Uterus (tissue), 3 donors: ENCODE measurements at regions not wholly inside any gene's neighbourhood (a gene's known extent, or its start where the extent isn't known, plus 50 kb on each side); places are given as distances from the start of the nearest gene placed in this dataset.
A peak's percentile ranks its signal among the peaks of the same experiment; 100 is the strongest.

ENCODE experiments used
- DNase-seq, 2 donors: peaks; one replicate each; pipeline ENCODE4 v3.0.0-alpha.2; 2019 to 2020
- H3K27ac ChIP-seq, 2 donors: fragments of 200-600 bp; sonication (generic); 1 replicate in 1 of 2; 2 replicates in 1 of 2; pipeline ENCODE4 v1.5.1; 2016 to 2018
- H3K27me3 ChIP-seq, 2 donors: fragments of 200-600 bp; sonication (generic); one replicate each; pipeline ENCODE4 v1.5.1; 2018 to 2019; ENCODE audit warnings: control low read depth in 1 of 2
- H3K36me3 ChIP-seq, 2 donors: fragments of 200-600 bp; sonication (generic); one replicate each; pipeline ENCODE4 v1.5.1; 2019; ENCODE audit warnings: control low read depth in 1 of 2
- H3K4me1 ChIP-seq, 2 donors: fragments of 200-600 bp; sonication (generic); one replicate each; pipeline ENCODE4 v1.5.1; 2018 to 2019; ENCODE audit warnings: control low read depth in 1 of 2
- H3K4me3 ChIP-seq, 2 donors: fragments of 200-600 bp; sonication (generic); 1 replicate in 1 of 2; 2 replicates in 1 of 2; pipeline ENCODE4 v1.5.1; 2018 to 2019; ENCODE audit warnings: mild to moderate bottlenecking in 1 of 2
- H3K9me3 ChIP-seq, 2 donors: fragments of 200-600 bp; sonication (generic); one replicate each; pipeline ENCODE4 v1.5.1; 2019; ENCODE audit warnings: control low read depth in 1 of 2
- CTCF ChIP-seq, 4 experiments: fragments of 200-600 bp in 2 of 4; fragments of 450-650 bp in 2 of 4; sonication (generic) in 2 of 4; IDR thresholded peaks; one replicate each; pipeline ENCODE4 v1.5.1; 2016 to 2019; ENCODE audit warnings: antibody characterized with exemption in 4 of 4, mild to moderate bottlenecking in 2 of 4, moderate library complexity in 1 of 4
- POLR2A ChIP-seq, 2 donors: fragments of 450-650 bp; IDR thresholded peaks; one replicate each; pipeline ENCODE4 v1.6.1; 2016; ENCODE audit warnings: antibody characterized with exemption in 2 of 2, mild to moderate bottlenecking in 1 of 2, moderate library complexity in 1 of 2
- intact Hi-C: fragments of 100-400 bp; cut with DNase I; formaldehyde crosslinking; loops from one replicate; pipeline ENCODE4 v1.15.1; 2023; ENCODE audit warnings: low total_unique reads
- donor health status: DM: yes; HTN: yes; CAD: no.

- Histone ChIP-seq H3K27me3 (no peaks in the 10 kb centered on the region), H3K4me1 (no peaks in the 10 kb centered on the region), H3K27ac (no peak overlapping the region), H3K4me3 (no peak overlapping the region), H3K9me3 (no peaks in the 10 kb centered on the region), H3K36me3 (no peaks in the 10 kb centered on the region)
- TF ChIP-seq POLR2A (IDR thresholded peaks at IDR 0.05) (no peak), CTCF (IDR thresholded peaks at IDR 0.05) (no peak)
- intact Hi-C loops, result no loop called here
- DNase-seq, result peak in 1 of 2 donors; percentile 5
Measured at GRCh38 chr5:176733406-176734262, 76.7 kb upstream of the UNC5A start.

- no peaks in the 10 kb centered on the region for H3K4me1 ChIP-seq
- no peaks in the 10 kb centered on the region for H3K27me3 ChIP-seq
- no peak overlapping the region for H3K27ac ChIP-seq
- peak; percentile 5 to 7 for DNase-seq
- no peaks in the 10 kb centered on the region for H3K9me3 ChIP-seq
- no peaks in the 10 kb centered on the region for H3K36me3 ChIP-seq
- intact Hi-C loops, result no loop called here
- H3K4me3 ChIP-seq, result no peak overlapping the region
- TF ChIP-seq POLR2A (IDR thresholded peaks at IDR 0.05) (no peak), CTCF (IDR thresholded peaks at IDR 0.05) (no peak)
Measured at GRCh38 chr5:176734756-176735342, 75.5 kb upstream of the UNC5A start.

GRCh38 chr5:176735383-176736265, 74.7 kb upstream of the UNC5A start:
- DNase-seq, result peak; percentile 5 to 9

GRCh38 chr5:176736301-176736930, 73.9 kb upstream of the UNC5A start:
- Histone ChIP-seq H3K27ac (no peak overlapping the region), H3K36me3 (no peaks in the 10 kb centered on the region), H3K4me3 (no peak overlapping the region), H3K27me3 (no peaks in the 10 kb centered on the region), H3K4me1 (no peaks in the 10 kb centered on the region), H3K9me3 (no peaks in the 10 kb centered on the region)
- peak; percentile 3 for DNase-seq
- TF ChIP-seq POLR2A (IDR thresholded peaks at IDR 0.05) (no peak), CTCF (IDR thresholded peaks at IDR 0.05) (no peak)
- intact Hi-C loops, result no loop called here

More at GRCh38 chr5:176735383-176736265, 74.7 kb upstream of the UNC5A start:
- TF ChIP-seq CTCF (IDR thresholded peaks at IDR 0.05) (no peak), POLR2A (IDR thresholded peaks at IDR 0.05) (no peak)
- intact Hi-C loops, result no loop called here
- Histone ChIP-seq H3K27ac (no peak overlapping the region), H3K4me3 (no peak overlapping the region), H3K27me3 (no peaks in the 10 kb centered on the region), H3K36me3 (no peaks in the 10 kb centered on the region), H3K9me3 (no peaks in the 10 kb centered on the region), H3K4me1 (no peaks in the 10 kb centered on the region)
